Activated T-helper 2 cell treated with anti-CD3 and anti-CD28 coated beads, Interferon-gamma antibody, Interleukin-2, Interleukin-4, amounts not matched to agents 10 μg/mL and 5 μg/mL and 100 μg/mL, durations not matched to agents 14 hours and 24 hours and 36 hours (primary cell): ENCODE measurements at regions not wholly inside any gene's neighbourhood (a gene's known extent, or its start where the extent isn't known, plus 50 kb on each side); places are given as distances from the start of the nearest gene placed in this dataset.

Experiments
- DNase-seq: peaks from one replicate; pipeline ENCODE4 v3.0.0; 2021; ENCODE audit warnings: low spot score
- H3K27ac Mint-ChIP-seq: one replicate; pipeline ENCODE4 v1.8.0; 2021; ENCODE audit warnings: mixed read lengths
- H3K27me3 Mint-ChIP-seq: one replicate; pipeline ENCODE4 v1.8.0; 2021; ENCODE audit warnings: low read depth, mixed read lengths
- H3K36me3 Mint-ChIP-seq: one replicate; pipeline ENCODE4 v1.8.0; 2021; ENCODE audit warnings: low read depth, mixed read lengths
- H3K4me1 Mint-ChIP-seq: one replicate; pipeline ENCODE4 v1.8.0; 2021; ENCODE audit warnings: low read depth, mixed read lengths
- H3K4me3 Mint-ChIP-seq: one replicate; pipeline ENCODE4 v1.8.0; 2021; ENCODE audit warnings: low read depth, mild to moderate bottlenecking, moderate library complexity, mixed read lengths
- H3K9me3 Mint-ChIP-seq: one replicate; pipeline ENCODE4 v1.8.0; 2021; ENCODE audit warnings: mixed read lengths
- intact Hi-C: fragments of 100-400 bp; cut with micrococcal nuclease; formaldehyde crosslinking; loops from one replicate; pipeline ENCODE4 v1.15.1; 2023

- no peak overlapping the region for H3K27ac Mint-ChIP-seq
- H3K36me3 Mint-ChIP-seq: no peaks in the 10 kb centered on the region
- peaks cover 12% of the 10 kb centered on the region for H3K27me3 Mint-ChIP-seq
- H3K4me1 Mint-ChIP-seq: no peaks in the 10 kb centered on the region
- H3K4me3 Mint-ChIP-seq: no peak overlapping the region
- intact Hi-C loops: no loop called here
- no peak for DNase-seq
- no peaks in the 10 kb centered on the region for H3K9me3 Mint-ChIP-seq
These were observed 136.9 kb downstream of the SCARB1 start for GRCh38 chr12:124726596-124727263.

GRCh38 chr12:124725597-124726237, 137.9 kb downstream of the SCARB1 start:
- DNase-seq: no peak
- no peaks in the 10 kb centered on the region for H3K9me3 Mint-ChIP-seq
- no peak overlapping the region for H3K4me3 Mint-ChIP-seq
- H3K27ac Mint-ChIP-seq: no peak overlapping the region
- intact Hi-C loops: no loop called here
- no peaks in the 10 kb centered on the region for H3K4me1 Mint-ChIP-seq
- H3K36me3 Mint-ChIP-seq: no peaks in the 10 kb centered on the region
- H3K27me3 Mint-ChIP-seq: peaks cover 17% of the 10 kb centered on the region

GRCh38 chr12:124725099-124725498, 138.6 kb downstream of the SCARB1 start:
- Mint-ChIP-seq H3K9me3 (no peaks in the 10 kb centered on the region), H3K4me3 (no peak overlapping the region), H3K27me3 (peaks cover 17% of the 10 kb centered on the region), H3K36me3 (no peaks in the 10 kb centered on the region), H3K27ac (no peak overlapping the region), H3K4me1 (no peaks in the 10 kb centered on the region)
- intact Hi-C loops: no loop called here
- no peak for DNase-seq

GRCh38 chr12:124722878-124723277, 140.8 kb downstream of the SCARB1 start:
- Mint-ChIP-seq H3K9me3 (no peaks in the 10 kb centered on the region), H3K36me3 (no peaks in the 10 kb centered on the region), H3K27me3 (peaks cover 23% of the 10 kb centered on the region), H3K4me3 (no peak overlapping the region), H3K4me1 (no peaks in the 10 kb centered on the region), H3K27ac (no peak overlapping the region)
- no peak for DNase-seq
- intact Hi-C loops: no loop called here

- Mint-ChIP-seq H3K4me3 (no peak overlapping the region), H3K36me3 (no peaks in the 10 kb centered on the region), H3K27ac (no peak overlapping the region), H3K27me3 (peaks cover 23% of the 10 kb centered on the region), H3K4me1 (no peaks in the 10 kb centered on the region), H3K9me3 (no peaks in the 10 kb centered on the region)
- intact Hi-C loops: no loop called here
- DNase-seq: no peak
These were observed 142.0 kb downstream of the SCARB1 start for GRCh38 chr12:124721501-124722162.

- Mint-ChIP-seq H3K9me3 (no peaks in the 10 kb centered on the region), H3K4me3 (no peak overlapping the region), H3K4me1 (no peaks in the 10 kb centered on the region), H3K36me3 (no peaks in the 10 kb centered on the region), H3K27me3 (peaks cover 16% of the 10 kb centered on the region), H3K27ac (no peak overlapping the region)
- DNase-seq: no peak
- intact Hi-C loops: no loop called here
These were observed 142.8 kb downstream of the SCARB1 start for GRCh38 chr12:124720681-124721500.

- Mint-ChIP-seq H3K4me3 (no peak overlapping the region), H3K9me3 (no peaks in the 10 kb centered on the region), H3K27ac (no peak overlapping the region), H3K4me1 (no peaks in the 10 kb centered on the region), H3K36me3 (no peaks in the 10 kb centered on the region), H3K27me3 (peaks cover 16% of the 10 kb centered on the region)
- no peak for DNase-seq
- intact Hi-C loops: no loop called here
These were observed 143.5 kb downstream of the SCARB1 start for GRCh38 chr12:124720004-124720680.

GRCh38 chr12:124719231-124719630, 144.4 kb downstream of the SCARB1 start:
- Mint-ChIP-seq H3K4me3 (no peak overlapping the region), H3K27ac (no peak overlapping the region), H3K27me3 (peaks cover 16% of the 10 kb centered on the region), H3K4me1 (peaks cover 4% of the 10 kb centered on the region), H3K36me3 (no peaks in the 10 kb centered on the region), H3K9me3 (no peaks in the 10 kb centered on the region)
- intact Hi-C loops: no loop called here
- no peak for DNase-seq

GRCh38 chr12:124718458-124718857, 145.2 kb downstream of the SCARB1 start:
- Mint-ChIP-seq H3K27me3 (peaks cover 16% of the 10 kb centered on the region), H3K27ac (no peak overlapping the region), H3K4me3 (no peak overlapping the region), H3K4me1 (peaks cover 10% of the 10 kb centered on the region), H3K36me3 (no peaks in the 10 kb centered on the region), H3K9me3 (no peaks in the 10 kb centered on the region)
- intact Hi-C loops: no loop called here
- DNase-seq: no peak

GRCh38 chr12:124718036-124718435, 145.6 kb downstream of the SCARB1 start:
- no peak overlapping the region for H3K27ac Mint-ChIP-seq
- intact Hi-C loops: no loop called here
- no peak overlapping the region for H3K4me3 Mint-ChIP-seq
- peaks cover 13% of the 10 kb centered on the region for H3K27me3 Mint-ChIP-seq
- no peaks in the 10 kb centered on the region for H3K36me3 Mint-ChIP-seq
- H3K4me1 Mint-ChIP-seq: peaks cover 14% of the 10 kb centered on the region
- H3K9me3 Mint-ChIP-seq: no peaks in the 10 kb centered on the region
- DNase-seq: no peak

GRCh38 chr12:124717318-124717717, 146.3 kb downstream of the SCARB1 start:
- Mint-ChIP-seq H3K27ac (no peak overlapping the region), H3K36me3 (no peaks in the 10 kb centered on the region), H3K4me3 (no peak overlapping the region), H3K4me1 (peaks cover 17% of the 10 kb centered on the region), H3K9me3 (no peaks in the 10 kb centered on the region), H3K27me3 (peaks cover 11% of the 10 kb centered on the region)
- no peak for DNase-seq
- intact Hi-C loops: no loop called here
